ENCODE measurements at regions not wholly inside any gene's neighbourhood (a gene's known extent, or its start where the extent isn't known, plus 50 kb on each side); places are given as distances from the start of the nearest gene placed in this dataset.
"Not testable (repeated sequence)": the region's sequence is repeated elsewhere in the genome, so short reads cannot be mapped to it uniquely, and the experiment has no call there.

- DNase-seq (ENCODE audit: low read depth in 2 of 2) = no peak
These were observed 404.5 kb downstream of the BCOR start for GRCh38 chrX:39693298-39693697.

GRCh38 chrX:39702636-39703035 lies 395.1 kb downstream of the BCOR start:
- DNase-seq (ENCODE audit: low read depth in 2 of 2) = not testable (repeated sequence)

DNA sequence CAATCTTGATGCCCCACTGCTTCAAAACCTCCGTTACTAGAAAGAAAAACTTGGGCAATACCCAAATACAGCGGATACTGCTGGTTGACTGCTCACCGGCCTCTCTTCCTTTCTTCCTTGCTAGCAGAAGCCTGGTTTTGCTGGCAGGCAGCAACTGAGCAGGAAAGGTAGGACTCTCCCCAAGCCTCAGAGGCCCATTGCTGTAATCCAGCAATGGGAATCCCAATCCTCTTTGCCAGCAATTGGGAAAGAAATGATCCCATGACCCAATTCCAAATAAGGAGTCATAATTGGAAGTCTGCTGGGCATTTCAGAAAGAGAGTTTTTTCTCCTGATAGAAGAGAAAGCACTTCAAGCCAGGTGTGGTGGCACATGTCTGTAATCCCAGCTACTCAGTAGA lies 394.5 kb downstream of the BCOR start:
- no peak for DNase-seq (ENCODE audit: low read depth in 2 of 2)

- no peak for DNase-seq (ENCODE audit: low read depth in 2 of 2)
These were observed 393.2 kb downstream of the BCOR start for GRCh38 chrX:39704590-39704989.

DNA sequence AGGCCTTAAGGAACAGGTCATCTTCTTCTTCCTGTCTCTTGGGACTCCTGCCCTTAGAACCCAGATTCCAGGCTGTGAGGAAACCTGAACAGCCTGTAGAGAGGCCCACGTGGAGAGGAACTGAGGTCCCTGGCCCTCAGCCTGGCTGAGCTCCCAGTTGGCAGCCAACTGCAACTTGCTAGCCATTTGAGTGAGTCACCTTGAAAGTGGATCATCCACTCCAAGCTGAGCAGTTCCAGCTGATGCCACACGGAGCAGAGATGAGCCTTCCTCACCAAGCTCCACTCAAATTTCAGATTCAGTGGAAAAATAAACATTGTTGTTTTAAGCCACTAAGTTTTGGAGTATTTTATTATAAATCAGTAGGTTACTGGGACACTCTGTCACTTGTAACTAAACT lies 392.5 kb downstream of the BCOR start:
- DNase-seq (ENCODE audit: low read depth in 2 of 2) = peak; percentile 56 to 61

GRCh38 chrX:39709364-39709763 lies 388.4 kb downstream of the BCOR start:
- no peak for DNase-seq (ENCODE audit: low read depth in 2 of 2)

GRCh38 chrX:39709812-39710211 lies 387.9 kb downstream of the BCOR start:
- no peak for DNase-seq (ENCODE audit: low read depth in 2 of 2)

GRCh38 chrX:39710776-39711175 lies 387.0 kb downstream of the BCOR start:
- no peak for DNase-seq (ENCODE audit: low read depth in 2 of 2)

- no peak for DNase-seq (ENCODE audit: low read depth in 2 of 2)
These were observed 383.3 kb downstream of the BCOR start for GRCh38 chrX:39714471-39714870.

DNA sequence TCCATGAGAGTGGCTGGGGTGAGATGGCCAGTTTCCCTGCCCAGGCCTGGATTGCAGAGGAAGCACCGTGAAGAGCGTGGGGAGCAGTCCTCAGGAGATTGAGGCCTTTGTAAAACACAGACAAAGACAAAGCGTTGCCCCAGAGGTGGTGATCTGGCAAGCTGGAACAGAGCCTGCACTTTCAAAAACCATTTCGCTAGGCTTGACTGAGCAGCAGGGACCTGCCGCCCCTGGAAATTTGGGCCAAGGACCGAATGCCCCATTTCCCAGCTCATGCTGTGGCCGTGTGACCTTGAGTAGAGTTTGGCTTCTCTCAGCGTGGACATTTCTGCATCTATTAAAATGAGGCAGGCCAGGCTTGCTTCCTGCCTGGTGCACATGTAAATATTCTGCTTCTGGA lies 381.4 kb downstream of the BCOR start:
- no peak for DNase-seq (ENCODE audit: low read depth in 2 of 2)

DNA sequence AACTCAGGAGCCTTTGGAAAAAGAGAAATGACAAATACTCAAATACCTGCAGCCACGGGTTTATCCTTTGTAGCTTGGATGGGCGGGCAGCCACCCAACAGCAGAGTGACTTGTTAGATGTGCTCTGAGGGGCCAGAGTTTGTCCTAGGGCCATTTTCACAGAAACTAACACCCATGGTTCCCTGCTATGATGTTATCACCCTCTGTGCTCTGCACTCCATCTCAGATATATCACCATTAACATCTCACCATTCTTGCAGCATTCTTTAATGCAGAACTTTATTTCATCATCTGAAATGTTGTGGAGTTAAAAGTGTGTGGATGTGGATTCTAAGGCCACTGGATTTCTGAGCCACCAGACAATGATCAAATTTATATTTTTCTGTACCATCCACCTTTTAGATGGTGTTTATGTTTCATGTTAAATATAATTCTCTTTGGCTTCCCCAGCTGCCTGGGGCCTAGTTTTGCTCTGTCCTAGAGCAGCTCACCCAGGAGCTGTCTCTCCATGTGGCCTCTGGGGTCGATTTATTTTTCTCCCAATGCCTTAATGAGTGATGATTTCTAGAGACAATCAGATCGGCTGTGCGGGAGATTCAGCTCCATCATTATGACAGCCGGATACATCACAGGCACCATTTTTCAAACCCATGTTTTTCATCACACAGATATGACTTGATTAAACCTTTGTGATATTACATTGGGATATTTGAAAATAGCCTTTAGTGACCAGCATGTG lies 380.8 kb downstream of the BCOR start:
- DNase-seq (ENCODE audit: low read depth in 2 of 2) = no peak

- no peak for DNase-seq (ENCODE audit: low read depth in 2 of 2)
These were observed 378.8 kb downstream of the BCOR start for GRCh38 chrX:39718981-39719380.

DNA sequence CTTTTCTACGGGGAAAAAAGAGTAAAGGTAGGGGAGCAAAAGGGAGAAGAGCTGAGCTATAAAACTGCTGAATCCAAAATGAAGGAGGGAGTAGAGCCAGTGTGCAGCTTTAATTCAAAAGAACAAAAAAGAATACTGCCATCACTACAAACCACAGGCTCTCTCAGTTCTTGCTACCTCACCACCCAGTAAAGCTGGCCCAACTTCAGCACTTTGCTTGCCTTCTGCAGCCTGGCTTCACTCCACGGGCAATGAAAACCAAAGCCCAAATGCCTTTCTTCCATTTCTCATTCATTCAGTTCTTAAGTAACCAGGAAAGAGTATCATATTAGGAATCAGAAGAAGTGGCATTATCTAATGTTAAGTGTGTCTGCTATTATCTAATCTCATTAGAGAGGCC lies 376.8 kb downstream of the BCOR start:
- no peak for DNase-seq (ENCODE audit: low read depth in 2 of 2)

GRCh38 chrX:39721566-39722279 lies 376.0 kb downstream of the BCOR start:
- DNase-seq (ENCODE audit: low read depth in 2 of 2) = no peak

GRCh38 chrX:39724544-39724943 lies 373.2 kb downstream of the BCOR start:
- no peak for DNase-seq (ENCODE audit: low read depth in 2 of 2)

DNA sequence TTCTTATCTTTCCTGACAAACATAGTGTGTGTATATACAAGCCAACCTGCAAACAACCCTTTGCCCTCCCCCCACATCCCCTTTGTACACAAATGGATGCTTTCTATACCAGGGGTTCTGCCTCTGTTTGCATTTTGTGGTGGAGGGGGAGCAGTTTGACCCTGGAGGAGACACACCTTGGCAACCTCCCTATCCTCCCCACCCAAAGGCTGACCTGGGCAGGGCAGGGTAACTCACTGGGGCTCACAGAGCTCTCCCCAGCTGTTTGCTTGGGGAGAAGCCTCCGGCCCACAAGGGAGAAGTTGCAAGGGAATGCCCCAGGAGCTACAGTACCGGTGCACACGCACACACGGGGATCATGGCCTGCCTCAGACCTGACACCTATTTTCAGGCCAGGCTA lies 372.6 kb downstream of the BCOR start:
- DNase-seq (ENCODE audit: low read depth in 2 of 2) = no peak

DNA sequence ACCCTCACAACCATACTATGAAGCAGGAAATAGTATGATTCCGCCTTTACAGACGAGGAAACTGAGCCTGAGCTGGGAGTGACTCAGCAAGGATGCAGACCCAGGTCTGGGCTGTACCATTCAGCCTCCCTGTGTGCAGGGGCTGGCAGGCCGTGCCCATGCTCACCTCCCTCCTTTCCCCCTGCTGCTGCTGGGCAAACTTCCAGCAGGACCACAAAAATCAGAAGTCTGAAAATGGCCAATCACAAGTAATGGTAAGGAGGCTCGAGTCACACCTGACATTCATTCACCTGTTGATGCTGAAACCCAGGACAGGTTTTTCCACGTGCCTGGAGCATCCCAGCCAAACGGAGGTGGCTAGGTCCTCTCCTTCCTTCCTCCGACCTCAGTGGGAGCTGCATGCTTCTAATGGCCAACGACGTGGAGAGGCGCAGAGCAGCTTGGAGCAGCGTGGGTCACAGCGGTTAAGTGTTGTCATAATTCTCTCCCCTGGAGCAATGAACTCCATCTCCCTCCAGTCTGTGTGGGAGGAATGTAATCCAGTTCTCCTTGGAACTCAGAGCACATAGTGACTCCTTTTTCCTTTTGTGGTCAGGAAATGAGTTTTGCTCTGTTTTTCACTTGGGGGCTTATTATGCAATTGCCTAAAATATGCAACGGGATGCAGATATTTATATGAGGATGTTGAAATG lies 371.7 kb downstream of the BCOR start:
- peak; percentile 70 to 71 for DNase-seq (ENCODE audit: low read depth in 2 of 2)

DNA sequence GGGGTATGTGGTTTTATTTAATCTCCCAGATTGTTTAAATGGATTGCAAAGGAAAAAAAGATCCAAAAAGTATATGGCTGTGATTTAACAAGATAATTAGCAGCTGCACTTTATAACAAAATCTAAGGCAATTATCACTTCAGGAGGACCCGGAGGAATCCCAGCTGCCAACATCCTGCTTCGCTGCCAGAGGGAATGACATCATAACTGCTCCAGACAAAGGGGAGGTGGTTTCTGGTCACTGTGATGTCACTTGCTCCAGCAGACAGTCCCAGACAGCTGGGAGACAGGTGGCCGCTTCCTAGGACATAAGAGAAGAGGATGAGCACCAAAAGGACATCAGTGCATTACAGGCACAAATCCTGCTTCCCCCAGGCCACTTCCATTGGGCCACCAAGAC lies 371.0 kb downstream of the BCOR start:
- DNase-seq (ENCODE audit: low read depth in 2 of 2) = no peak

DNA sequence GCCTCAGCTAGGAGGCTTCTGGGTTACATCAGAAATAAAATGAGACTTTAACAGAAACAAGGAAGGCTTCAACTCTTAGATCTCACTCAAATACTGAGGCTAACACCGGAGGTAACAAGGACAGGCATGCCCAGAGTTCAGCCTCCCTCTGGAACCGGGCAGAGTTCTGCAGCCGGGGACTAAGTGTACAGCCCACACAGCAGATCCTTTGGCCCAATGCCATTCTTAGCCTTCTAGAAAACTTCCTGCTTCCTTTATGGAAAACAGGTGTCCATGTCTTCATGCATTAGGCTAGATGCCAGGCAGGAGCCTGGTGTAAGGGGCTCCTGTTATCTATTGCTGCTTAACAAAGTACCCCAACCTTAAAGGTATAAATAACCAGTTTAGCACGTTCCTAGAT lies 369.7 kb downstream of the BCOR start:
- no peak for DNase-seq (ENCODE audit: low read depth in 2 of 2)

DNA sequence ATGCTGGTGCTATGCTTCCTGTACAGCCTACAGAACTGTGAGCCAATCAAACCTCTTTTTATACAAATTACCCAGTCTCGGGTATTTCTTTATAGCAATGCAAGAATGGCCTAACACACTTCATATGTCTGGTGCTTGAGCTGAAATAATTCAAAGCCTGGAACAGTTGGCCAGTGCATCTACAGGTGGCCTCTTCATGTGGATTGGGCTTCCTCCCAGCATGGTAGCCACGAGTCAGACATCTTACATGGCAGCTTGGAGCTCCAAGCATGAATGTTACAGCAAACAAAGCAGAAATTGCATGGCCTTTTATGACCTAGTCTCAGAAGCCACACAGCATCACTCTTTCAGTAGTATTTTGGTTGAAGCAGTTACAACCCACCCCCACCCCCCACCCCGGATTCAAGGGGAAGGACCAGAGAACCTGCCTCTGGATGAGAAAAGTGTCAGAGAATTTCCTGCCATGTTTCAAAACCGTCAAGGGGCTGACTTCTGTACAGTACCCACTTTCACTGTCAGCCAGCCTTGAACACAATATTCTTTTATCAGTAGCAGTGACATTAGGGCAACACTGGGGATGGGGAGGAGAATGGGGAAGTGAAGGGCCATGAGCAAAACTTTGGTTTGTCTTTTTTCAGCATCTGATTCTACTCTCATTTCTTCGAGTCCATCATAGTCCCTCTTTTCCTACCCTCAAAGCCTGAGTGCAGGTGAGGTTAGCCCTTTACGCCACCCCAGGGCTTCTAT lies 368.7 kb downstream of the BCOR start:
- DNase-seq (ENCODE audit: low read depth in 2 of 2) = no peak

GRCh38 chrX:39729981-39730661 lies 367.6 kb downstream of the BCOR start:
- DNase-seq (ENCODE audit: low read depth in 2 of 2) = no peak

Measured in fibroblast of skin of left quadriceps (primary cell).